Keratinocyte (primary cell): ENCODE measurements at regions not wholly inside any gene's neighbourhood (a gene's known extent, or its start where the extent isn't known, plus 50 kb on each side); places are given as distances from the start of the nearest gene placed in this dataset.

ENCODE experiments used
- DNase-seq: peaks from one replicate; pipeline ENCODE4 v3.0.0-alpha.2; 2011; ENCODE audit warnings: low read depth, missing footprints, low spot score
- FAIRE-seq: peaks from 2 replicates; lab custom pipeline; 2011; peaks lifted over from hg19 to GRCh38; lab: Jason Lieb, UNC
- H2AFZ ChIP-seq: 2 replicates; pipeline ENCODE4 v1.6.0; 2012; ENCODE audit warnings: low read length, control low read depth, inconsistent platforms; ENCODE audit not compliant: control insufficient read depth
- H3K27ac ChIP-seq: 2 replicates; pipeline ENCODE4 v1.5.1; 2011; ENCODE audit warnings: low read length; ENCODE audit not compliant: control insufficient read depth, insufficient read depth
- H3K27me3 ChIP-seq: 3 replicates; pipeline ENCODE4 v1.6.0; 2011; ENCODE audit warnings: low read length; ENCODE audit not compliant: control insufficient read depth, insufficient read depth; ENCODE audit errors: extremely low read depth
- H3K36me3 ChIP-seq, 2 experiments: 2 replicates in 1 of 2; 3 replicates in 1 of 2; pipeline ENCODE4 v1.5.1; 2011; ENCODE audit warnings: low read length in 2 of 2, mild to moderate bottlenecking in 1 of 2; ENCODE audit not compliant: control insufficient read depth in 2 of 2, insufficient read depth in 2 of 2; ENCODE audit errors: extremely low read depth in 1 of 2
- H3K4me1 ChIP-seq: 3 replicates; pipeline ENCODE4 v1.5.1; 2011; ENCODE audit warnings: low read length; ENCODE audit not compliant: control insufficient read depth, insufficient read depth; ENCODE audit errors: extremely low read depth
- H3K4me2 ChIP-seq: 3 replicates; pipeline ENCODE4 v1.6.0; 2011; ENCODE audit warnings: low read depth, low read length; ENCODE audit not compliant: control insufficient read depth, insufficient read depth; ENCODE audit errors: extremely low read depth
- H3K4me3 ChIP-seq, 3 experiments: fragments of 200-600 bp in 1 of 3; sonication (generic) in 1 of 3; 2 replicates in 2 of 3; 3 replicates in 1 of 3; pipeline ENCODE4 v1.5.1; 2011 to 2016; ENCODE audit warnings: low read length in 3 of 3, mild to moderate bottlenecking in 3 of 3, control low read depth in 2 of 3, inconsistent platforms in 1 of 3, low read depth in 1 of 3, mixed read lengths in 1 of 3, mixed run types in 1 of 3, moderate library complexity in 1 of 3; ENCODE audit not compliant: control insufficient read depth in 2 of 3, insufficient read depth in 2 of 3; ENCODE audit errors: extremely low read depth in 1 of 3
- H3K79me2 ChIP-seq: 2 replicates; pipeline ENCODE4 v1.6.0; 2012; ENCODE audit warnings: low read length; ENCODE audit not compliant: control insufficient read depth, insufficient read depth
- H3K9ac ChIP-seq: 3 replicates; pipeline ENCODE4 v1.6.0; 2011; ENCODE audit warnings: low read length; ENCODE audit not compliant: control insufficient read depth, insufficient read depth; ENCODE audit errors: extremely low read depth
- H3K9me1 ChIP-seq: 3 replicates; pipeline ENCODE4 v1.6.0; 2011; ENCODE audit warnings: low read length; ENCODE audit not compliant: control insufficient read depth, insufficient read depth; ENCODE audit errors: extremely low read depth
- H3K9me3 ChIP-seq: 2 replicates; pipeline ENCODE4 v1.5.1; 2012; ENCODE audit warnings: low read depth, low read length; ENCODE audit not compliant: control insufficient read depth
- H4K20me1 ChIP-seq: 3 replicates; pipeline ENCODE4 v1.6.0; 2011; ENCODE audit warnings: low read length; ENCODE audit not compliant: control insufficient read depth, insufficient read depth; ENCODE audit errors: extremely low read depth
- CTCF ChIP-seq, 3 experiments: IDR thresholded peaks in 1 of 3; conservative IDR thresholded peaks in 1 of 3; optimal IDR thresholded peaks in 1 of 3; 2 replicates in 2 of 3; 3 replicates in 1 of 3; pipeline versions ENCODE3 to v1.5.1; 2011; ENCODE audit warnings: low read length in 3 of 3, mild to moderate bottlenecking in 3 of 3, moderate library complexity in 2 of 3, control low read depth in 1 of 3, inconsistent platforms in 1 of 3; ENCODE audit not compliant: insufficient read depth in 2 of 3; ENCODE audit errors: extremely low read depth in 1 of 3
- EZH2 ChIP-seq: IDR thresholded peaks from one replicate; pipeline ENCODE4 v1.6.1; 2012; ENCODE audit warnings: inconsistent platforms, mild to moderate bottlenecking, low read length, moderate library complexity
- dilution Hi-C: fragments of 300-500 bp; cut with MboI; formaldehyde crosslinking; loops from one replicate; pipeline ENCODE4 v1.7.0; 2020; ENCODE audit warnings: low sequenced_read_pairs; ENCODE audit not compliant: extremely low pct_ligation_motif_present

GRCh38 chr14:83289390-83289789, 1755.7 kb upstream of the SEL1L start:
- TF ChIP-seq CTCF (optimal IDR thresholded peaks at IDR 0.05 in 1 of 3, IDR thresholded peaks at IDR 0.05 in 1 of 3, conservative IDR thresholded peaks at IDR 0.05 in 1 of 3; ENCODE audit: extremely low read depth in 1 of 3, insufficient read depth in 2 of 3, low read length in 3 of 3) (no peak), EZH2 (no peak)
- dilution Hi-C loops = no loop called here
- Histone ChIP-seq H3K9me3 (no peaks in the 10 kb centered on the region), H3K4me1 (no peaks in the 10 kb centered on the region), H2AFZ (no peak overlapping the region), H3K4me2 (no peak overlapping the region), H3K36me3 (no peaks in the 10 kb centered on the region), H3K27ac (no peak overlapping the region), H3K9ac (no peak overlapping the region), H4K20me1 (no peaks in the 10 kb centered on the region), H3K27me3 (no peaks in the 10 kb centered on the region), H3K79me2 (no peaks in the 10 kb centered on the region), H3K4me3 (no peak overlapping the region), H3K9me1 (no peaks in the 10 kb centered on the region)
- DNase-seq = no peak
- FAIRE-seq = no peak

GRCh38 chr14:83289896-83290295, 1756.2 kb upstream of the SEL1L start:
- Histone ChIP-seq H3K79me2 (no peaks in the 10 kb centered on the region), H2AFZ (no peak overlapping the region), H3K9ac (no peak overlapping the region), H3K9me1 (no peaks in the 10 kb centered on the region), H3K4me2 (no peak overlapping the region), H3K27me3 (no peaks in the 10 kb centered on the region), H3K36me3 (no peaks in the 10 kb centered on the region), H3K27ac (no peak overlapping the region), H3K4me3 (no peak overlapping the region), H3K9me3 (no peaks in the 10 kb centered on the region), H3K4me1 (no peaks in the 10 kb centered on the region), H4K20me1 (no peaks in the 10 kb centered on the region)
- dilution Hi-C loops = no loop called here
- DNase-seq (no peak), FAIRE-seq (no peak)
- no peak for TF ChIP-seq CTCF (optimal IDR thresholded peaks at IDR 0.05 in 1 of 3, IDR thresholded peaks at IDR 0.05 in 1 of 3, conservative IDR thresholded peaks at IDR 0.05 in 1 of 3; ENCODE audit: extremely low read depth in 1 of 3, insufficient read depth in 2 of 3, low read length in 3 of 3)
- no peak for TF ChIP-seq EZH2
